PFSK-1 (cell line): ENCODE measurements at regions not wholly inside any gene's neighbourhood (a gene's known extent, or its start where the extent isn't known, plus 50 kb on each side); places are given as distances from the start of the nearest gene placed in this dataset.

Source experiments
- FOXP2 ChIP-seq: optimal IDR thresholded peaks from 2 replicates; pipeline ENCODE3; 2011; ENCODE audit warnings: borderline replicate concordance, control low read depth, inconsistent platforms; ENCODE audit not compliant: insufficient read depth; ENCODE audit errors: extremely low read length, extremely low read depth
- POLR2AphosphoS5 ChIP-seq: IDR thresholded peaks from 2 replicates; pipeline ENCODE4 v1.6.1; 2012; ENCODE audit warnings: low read depth, mild to moderate bottlenecking, control low read depth, low read length, moderate library complexity
- TAF1 ChIP-seq: IDR thresholded peaks from 2 replicates; pipeline ENCODE4 v1.6.1; 2012; ENCODE audit warnings: low read length, control low read depth, borderline replicate concordance; ENCODE audit not compliant: insufficient read depth

- TF ChIP-seq POLR2AphosphoS5 (no peak), TAF1 (no peak), FOXP2 (no peak)
Measured at GRCh38 chr5:165076686-165077085, 1571.3 kb downstream of the MAT2B start.
